ENCODE measurements at regions not wholly inside any gene's neighbourhood (a gene's known extent, or its start where the extent isn't known, plus 50 kb on each side); places are given as distances from the start of the nearest gene placed in this dataset.
A peak's percentile ranks its signal among the peaks of the same experiment; 100 is the strongest.
"Not testable (repeated sequence)": the region's sequence is repeated elsewhere in the genome, so short reads cannot be mapped to it uniquely, and the experiment has no call there.

GRCh38 chrX:63285375-63285774 is 65.8 kb downstream of the SPIN4 start:
- no peak for DNase-seq (ENCODE audit: low read depth, low spot score)
- H3K4me3 ChIP-seq (ENCODE audit: low read length) = no peak overlapping the region

- no peak for DNase-seq (ENCODE audit: low read depth, low spot score)
- no peak overlapping the region for H3K4me3 ChIP-seq (ENCODE audit: low read length)
These were observed 66.5 kb downstream of the SPIN4 start for GRCh38 chrX:63284659-63285058.

- DNase-seq (ENCODE audit: low read depth, low spot score) = no peak
These were observed 67.8 kb downstream of the SPIN4 start for GRCh38 chrX:63283348-63283747.

GRCh38 chrX:63282828-63283227 is 68.3 kb downstream of the SPIN4 start:
- DNase-seq (ENCODE audit: low read depth, low spot score) = no peak
- H3K4me3 ChIP-seq (ENCODE audit: low read length) = no peak overlapping the region

More at GRCh38 chrX:63283348-63283747, 67.8 kb downstream of the SPIN4 start:
- no peak overlapping the region for H3K4me3 ChIP-seq (ENCODE audit: low read length)

GRCh38 chrX:63282077-63282476 is 69.1 kb downstream of the SPIN4 start:
- no peak overlapping the region for H3K4me3 ChIP-seq (ENCODE audit: low read length)
- no peak for DNase-seq (ENCODE audit: low read depth, low spot score)

- DNase-seq (ENCODE audit: low read depth, low spot score) = no peak
- H3K4me3 ChIP-seq (ENCODE audit: low read length) = no peak overlapping the region
These were observed 69.7 kb downstream of the SPIN4 start for GRCh38 chrX:63281465-63281864.

- H3K4me3 ChIP-seq (ENCODE audit: low read length); DNase-seq (ENCODE audit: low read depth, low spot score): not testable (repeated sequence)
These were observed 73.7 kb downstream of the SPIN4 start for GRCh38 chrX:63277394-63277793.

- no peak for DNase-seq (ENCODE audit: low read depth, low spot score)
- no peak overlapping the region for H3K4me3 ChIP-seq (ENCODE audit: low read length)
These were observed 76.0 kb downstream of the SPIN4 start for GRCh38 chrX:63275127-63275526.

- no peak for DNase-seq (ENCODE audit: low read depth, low spot score)
- no peak overlapping the region for H3K4me3 ChIP-seq (ENCODE audit: low read length)
These were observed 80.3 kb downstream of the SPIN4 start for GRCh38 chrX:63270873-63271272.

GRCh38 chrX:63258144-63258543 is 93.0 kb downstream of the SPIN4 start:
- no peak for DNase-seq (ENCODE audit: low read depth, low spot score)
- no peak overlapping the region for H3K4me3 ChIP-seq (ENCODE audit: low read length)

- H3K4me3 ChIP-seq (ENCODE audit: low read length) = no peak overlapping the region
- peak; percentile 78 for DNase-seq (ENCODE audit: low read depth, low spot score)
These were observed 100.8 kb downstream of the SPIN4 start for GRCh38 chrX:63250253-63250868.

- H3K4me3 ChIP-seq (ENCODE audit: low read length); DNase-seq (ENCODE audit: low read depth, low spot score): not testable (repeated sequence)
These were observed 108.4 kb downstream of the SPIN4 start for GRCh38 chrX:63242689-63243088.

GRCh38 chrX:63235963-63236362 is 115.2 kb downstream of the SPIN4 start:
- not testable (repeated sequence) for H3K4me3 ChIP-seq (ENCODE audit: low read length); DNase-seq (ENCODE audit: low read depth, low spot score)

- not testable (repeated sequence) for DNase-seq (ENCODE audit: low read depth, low spot score); H3K4me3 ChIP-seq (ENCODE audit: low read length)
These were observed 118.1 kb downstream of the SPIN4 start for GRCh38 chrX:63233013-63233412.

- H3K4me3 ChIP-seq (ENCODE audit: low read length); DNase-seq (ENCODE audit: low read depth, low spot score): not testable (repeated sequence)
These were observed 132.9 kb downstream of the SPIN4 start for GRCh38 chrX:63218202-63218601.

GRCh38 chrX:63217549-63217948 is 133.6 kb downstream of the SPIN4 start:
- DNase-seq (ENCODE audit: low read depth, low spot score); H3K4me3 ChIP-seq (ENCODE audit: low read length): not testable (repeated sequence)

- DNase-seq (ENCODE audit: low read depth, low spot score) = not testable (repeated sequence)
These were observed 141.5 kb downstream of the SPIN4 start for GRCh38 chrX:63209645-63210044.

GRCh38 chrX:63209128-63209527 is 142.0 kb downstream of the SPIN4 start:
- DNase-seq (ENCODE audit: low read depth, low spot score); H3K4me3 ChIP-seq (ENCODE audit: low read length): not testable (repeated sequence)

More at GRCh38 chrX:63209645-63210044, 141.5 kb downstream of the SPIN4 start:
- not testable (repeated sequence) for H3K4me3 ChIP-seq (ENCODE audit: low read length)

- H3K4me3 ChIP-seq (ENCODE audit: low read length); DNase-seq (ENCODE audit: low read depth, low spot score): not testable (repeated sequence)
These were observed 146.7 kb downstream of the SPIN4 start for GRCh38 chrX:63204266-63205074.

GRCh38 chrX:63201987-63202386 is 149.1 kb downstream of the SPIN4 start:
- DNase-seq (ENCODE audit: low read depth, low spot score); H3K4me3 ChIP-seq (ENCODE audit: low read length): not testable (repeated sequence)
